DMS153 (cell line): ENCODE measurements at regions not wholly inside any gene's neighbourhood (a gene's known extent, or its start where the extent isn't known, plus 50 kb on each side); places are given as distances from the start of the nearest gene placed in this dataset.

Source experiments
- DNase-seq: peaks from one replicate; lab custom pipeline; 2025; lab: John Stamatoyannopoulos, UW

GRCh38 chr3:72489901-72490300 is 358.3 kb downstream of the SHQ1 start:
- no peak for DNase-seq

GRCh38 chr3:72488738-72489035 is 359.6 kb downstream of the SHQ1 start:
- no peak for DNase-seq

- DNase-seq: no peak
These were observed 360.1 kb downstream of the SHQ1 start for GRCh38 chr3:72487946-72488737.

GRCh38 chr3:72487078-72487765 is 361.0 kb downstream of the SHQ1 start:
- no peak for DNase-seq

- no peak for DNase-seq
These were observed 362.6 kb downstream of the SHQ1 start for GRCh38 chr3:72485641-72486040.

- DNase-seq: no peak
These were observed 364.6 kb downstream of the SHQ1 start for GRCh38 chr3:72483554-72484104.

GRCh38 chr3:72482589-72483321 is 365.5 kb downstream of the SHQ1 start:
- peak; percentile 12 for DNase-seq

GRCh38 chr3:72481542-72481941 is 366.7 kb downstream of the SHQ1 start:
- no peak for DNase-seq

- no peak for DNase-seq
These were observed 367.9 kb downstream of the SHQ1 start for GRCh38 chr3:72480366-72480765.

- no peak for DNase-seq
These were observed 368.5 kb downstream of the SHQ1 start for GRCh38 chr3:72479651-72480215.

GRCh38 chr3:72476139-72476483 is 372.1 kb downstream of the SHQ1 start:
- DNase-seq: no peak

- DNase-seq: no peak
These were observed 372.7 kb downstream of the SHQ1 start for GRCh38 chr3:72475258-72476138.

- no peak for DNase-seq
These were observed 373.5 kb downstream of the SHQ1 start for GRCh38 chr3:72474775-72475174.

GRCh38 chr3:72473156-72473555 is 375.1 kb downstream of the SHQ1 start:
- no peak for DNase-seq

GRCh38 chr3:72470904-72471417 is 377.3 kb downstream of the SHQ1 start:
- DNase-seq: no peak

- no peak for DNase-seq
These were observed 382.4 kb downstream of the SHQ1 start for GRCh38 chr3:72465853-72466252.

GRCh38 chr3:72463083-72463482 is 385.2 kb downstream of the SHQ1 start:
- no peak for DNase-seq

GRCh38 chr3:72462595-72463011 is 385.6 kb downstream of the SHQ1 start:
- DNase-seq: no peak

GRCh38 chr3:72461787-72462186 is 386.5 kb downstream of the SHQ1 start:
- no peak for DNase-seq

GRCh38 chr3:72460205-72461174 is 387.8 kb downstream of the SHQ1 start:
- no peak for DNase-seq
